Mammary epithelial cell (primary cell): ENCODE measurements at regions not wholly inside any gene's neighbourhood (a gene's known extent, or its start where the extent isn't known, plus 50 kb on each side); places are given as distances from the start of the nearest gene placed in this dataset.

Source experiments
- EZH2 ChIP-seq: IDR thresholded peaks from 2 replicates; pipeline ENCODE4 v1.6.1; 2012; ENCODE audit warnings: low read length, inconsistent platforms, borderline replicate concordance
- TF ChIP-seq, protein P1 (sequence below), 2 donors: IDR thresholded peaks in 1 of 2; conservative IDR thresholded peaks in 1 of 2; 2 replicates each; pipeline ENCODE4 v1.5.1; 2011 to 2012; ENCODE audit warnings: inconsistent platforms in 2 of 2, low read length in 2 of 2, mild to moderate bottlenecking in 2 of 2, control low read depth in 1 of 2, low read depth in 1 of 2; ENCODE audit not compliant: insufficient read depth in 1 of 2; ENCODE audit errors: extremely low read depth in 1 of 2

DNA sequence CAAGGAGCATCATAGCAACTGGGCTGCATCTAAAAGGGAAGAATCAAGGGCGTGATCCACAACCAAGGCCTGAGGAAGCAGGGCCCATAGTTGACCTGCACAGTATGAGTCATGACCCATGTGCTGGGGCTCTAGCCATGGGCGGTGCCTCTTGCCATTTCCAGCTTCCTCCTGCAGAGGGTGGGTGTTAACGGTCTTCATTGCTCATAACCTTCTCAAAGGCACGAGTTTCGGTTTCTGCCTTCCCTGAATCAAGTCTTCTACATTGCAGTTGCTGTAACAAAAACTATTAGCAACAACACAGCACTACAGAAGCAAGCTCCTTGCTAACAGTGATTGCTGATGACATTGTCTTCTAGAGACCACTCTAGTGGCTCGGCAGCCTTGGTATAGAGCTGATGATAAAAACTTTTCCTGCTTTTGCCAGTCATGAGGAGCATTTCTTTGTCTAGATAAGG is 66.9 kb downstream of the CTSL start:
- TF ChIP-seq, protein P1, sequence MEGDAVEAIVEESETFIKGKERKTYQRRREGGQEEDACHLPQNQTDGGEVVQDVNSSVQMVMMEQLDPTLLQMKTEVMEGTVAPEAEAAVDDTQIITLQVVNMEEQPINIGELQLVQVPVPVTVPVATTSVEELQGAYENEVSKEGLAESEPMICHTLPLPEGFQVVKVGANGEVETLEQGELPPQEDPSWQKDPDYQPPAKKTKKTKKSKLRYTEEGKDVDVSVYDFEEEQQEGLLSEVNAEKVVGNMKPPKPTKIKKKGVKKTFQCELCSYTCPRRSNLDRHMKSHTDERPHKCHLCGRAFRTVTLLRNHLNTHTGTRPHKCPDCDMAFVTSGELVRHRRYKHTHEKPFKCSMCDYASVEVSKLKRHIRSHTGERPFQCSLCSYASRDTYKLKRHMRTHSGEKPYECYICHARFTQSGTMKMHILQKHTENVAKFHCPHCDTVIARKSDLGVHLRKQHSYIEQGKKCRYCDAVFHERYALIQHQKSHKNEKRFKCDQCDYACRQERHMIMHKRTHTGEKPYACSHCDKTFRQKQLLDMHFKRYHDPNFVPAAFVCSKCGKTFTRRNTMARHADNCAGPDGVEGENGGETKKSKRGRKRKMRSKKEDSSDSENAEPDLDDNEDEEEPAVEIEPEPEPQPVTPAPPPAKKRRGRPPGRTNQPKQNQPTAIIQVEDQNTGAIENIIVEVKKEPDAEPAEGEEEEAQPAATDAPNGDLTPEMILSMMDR (conservative IDR thresholded peaks at IDR 0.05 in 1 of 2, IDR thresholded peaks at IDR 0.05 in 1 of 2; ENCODE audit: extremely low read depth in 1 of 2, insufficient read depth in 1 of 2, low read depth in 1 of 2, low read length in 2 of 2): no peak
- no peak for TF ChIP-seq EZH2
